ENCODE measurements at regions not wholly inside any gene's neighbourhood (a gene's known extent, or its start where the extent isn't known, plus 50 kb on each side); places are given as distances from the start of the nearest gene placed in this dataset.
A peak's percentile ranks its signal among the peaks of the same experiment; 100 is the strongest.

DNA sequence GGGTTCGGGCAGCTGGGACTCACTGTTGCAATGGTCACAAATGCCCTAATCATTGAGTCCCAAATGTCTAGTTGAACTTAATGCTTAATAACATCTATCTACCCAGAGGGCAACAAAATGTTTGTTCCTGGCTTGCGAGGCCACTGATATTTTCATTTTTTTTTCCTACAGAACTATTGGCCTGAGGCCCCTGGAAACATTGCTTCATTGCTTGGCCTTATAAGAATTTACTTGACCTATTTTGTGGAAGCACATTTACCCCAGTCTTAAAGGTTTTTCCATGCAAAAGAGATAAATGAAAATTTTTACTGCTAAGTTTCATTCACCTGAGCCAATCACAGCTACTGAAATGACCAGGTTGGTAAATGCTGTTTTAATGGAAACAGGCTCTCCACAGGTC is 133.1 kb upstream of the RIPOR2 start:
- Histone ChIP-seq H4K8ac (ENCODE audit: low read depth, low read length) (no peak overlapping the region), H2AK5ac (ENCODE audit: low read depth, low read length) (no peak overlapping the region), H3K23ac (ENCODE audit: low read depth, low read length, poor library complexity) (no peak overlapping the region), H4K91ac (ENCODE audit: low read depth, low read length, poor library complexity) (no peak overlapping the region), H3K18ac (ENCODE audit: low read length) (no peak overlapping the region), H3K27me3 (ENCODE audit: control insufficient read depth in 3 of 3, insufficient read depth in 3 of 3, low read depth in 1 of 3, low read length in 3 of 3) (no peaks in the 10 kb centered on the region), H3K9me3 (replicated peaks in 1 of 2; ENCODE audit: control insufficient read depth in 2 of 2, insufficient read depth in 1 of 2, low read depth in 1 of 2, low read length in 2 of 2) (no peaks in the 10 kb centered on the region), H3K4ac (ENCODE audit: low read length) (no peak overlapping the region), H2AFZ (ENCODE audit: low read length) (no peak overlapping the region), H3K27ac (replicated peaks; ENCODE audit: low read length) (no peak overlapping the region), H3K4me3 (ENCODE audit: low read length in 2 of 2) (no peak overlapping the region), H3K4me1 (ENCODE audit: control insufficient read depth in 2 of 2, insufficient read depth in 1 of 2, low read depth in 1 of 2, low read length in 2 of 2) (no peaks in the 10 kb centered on the region), H2BK12ac (ENCODE audit: low read length) (no peak overlapping the region), H3K14ac (ENCODE audit: low read length) (no peak overlapping the region), H2BK15ac (ENCODE audit: low read length) (no peak overlapping the region), H2BK5ac (ENCODE audit: low read length) (no peak overlapping the region), H3K36me3 (replicated peaks in 1 of 2; ENCODE audit: control insufficient read depth in 2 of 2, insufficient read depth in 2 of 2, low read length in 2 of 2) (no peaks in the 10 kb centered on the region), H3K4me2 (ENCODE audit: insufficient read depth, low read length, poor library complexity, severe bottlenecking) (no peak overlapping the region), H3K79me1 (ENCODE audit: low read depth, low read length) (no peaks in the 10 kb centered on the region), H2BK120ac (ENCODE audit: low read depth, low read length) (no peak overlapping the region), H3K9ac (ENCODE audit: low read depth, low read length, poor library complexity) (no peak overlapping the region)
- no CpG with 5 or more reads among the region's 2 CpGs for WGBS, 2 donors (ENCODE audit: extremely low coverage in 2 of 2, insufficient read length in 2 of 2, insufficient replicate concordance in 1 of 2)
- DNase-seq (ENCODE audit: low spot score): no peak

DNA sequence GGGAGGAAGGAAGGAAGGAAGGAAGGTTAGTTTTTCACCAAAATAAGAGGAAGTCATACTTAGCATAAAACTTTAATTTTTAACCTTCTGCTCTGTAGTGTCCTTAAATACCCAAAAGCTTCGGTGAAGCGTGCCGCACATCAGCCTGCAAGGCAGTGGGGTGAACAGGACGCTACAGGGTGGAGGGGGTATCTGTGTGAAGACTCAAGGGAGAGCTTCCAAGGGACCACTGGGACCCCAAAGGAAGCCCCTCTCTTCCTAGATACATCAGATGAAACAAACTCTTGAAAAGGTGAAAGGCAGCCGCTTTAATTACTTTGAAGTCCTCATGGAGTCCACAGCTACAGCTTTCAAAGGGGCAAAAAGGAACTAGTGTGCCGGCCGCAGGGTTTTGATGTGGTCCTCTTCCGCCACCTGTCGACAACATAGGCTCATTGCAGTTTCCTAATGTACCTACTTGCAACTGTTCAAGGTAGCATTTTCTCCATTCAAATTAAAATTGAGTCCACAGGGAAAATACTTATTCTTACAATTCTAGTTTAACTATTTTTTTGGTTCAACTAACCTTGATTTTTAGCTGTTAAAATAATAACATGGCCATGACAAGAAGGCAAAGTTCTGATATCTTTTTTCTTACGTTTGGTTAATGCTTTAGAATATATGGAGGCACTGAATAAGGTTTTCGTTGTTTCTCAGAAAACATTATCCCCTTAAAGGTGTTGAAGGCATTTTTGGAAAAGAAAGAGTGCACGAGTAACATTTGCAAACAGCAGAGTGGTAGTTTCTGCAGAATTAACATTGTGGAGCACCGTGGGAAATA is 135.0 kb upstream of the RIPOR2 start:
- peak; percentile 80 for DNase-seq (ENCODE audit: low spot score)

DNA sequence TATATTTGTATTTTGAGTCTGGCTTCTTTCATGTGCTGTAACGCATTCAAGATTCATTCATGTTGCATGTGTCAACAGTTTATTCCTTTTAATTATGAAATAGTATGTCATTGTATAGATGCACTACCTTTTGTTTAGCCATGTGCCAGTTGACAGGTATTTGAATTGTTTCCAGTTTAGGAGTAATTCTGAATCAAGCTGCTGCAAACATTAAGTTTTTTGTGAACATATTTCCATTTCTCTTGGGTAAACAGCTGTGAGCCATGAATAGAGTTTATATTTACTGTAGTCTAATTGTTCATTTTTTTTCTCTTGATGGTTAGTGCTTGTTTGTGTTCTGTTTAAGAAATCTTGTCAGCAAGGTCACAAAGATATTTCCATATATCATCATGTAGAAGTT is 142.4 kb upstream of the RIPOR2 start:
- H2BK12ac ChIP-seq (ENCODE audit: low read length): no peak overlapping the region
- no peak overlapping the region for H4K8ac ChIP-seq (ENCODE audit: low read depth, low read length)
- H3K9me3 ChIP-seq (replicated peaks in 1 of 2; ENCODE audit: control insufficient read depth in 2 of 2, insufficient read depth in 1 of 2, low read depth in 1 of 2, low read length in 2 of 2): no peaks in the 10 kb centered on the region
- H3K27me3 ChIP-seq (ENCODE audit: control insufficient read depth in 3 of 3, insufficient read depth in 3 of 3, low read depth in 1 of 3, low read length in 3 of 3): no peaks in the 10 kb centered on the region
- DNase-seq (ENCODE audit: low spot score): no peak
- H3K14ac ChIP-seq (ENCODE audit: low read length): no peak overlapping the region
- H3K4ac ChIP-seq (ENCODE audit: low read length): no peak overlapping the region
- no peak overlapping the region for H3K4me3 ChIP-seq (ENCODE audit: low read length in 2 of 2)
- H3K4me2 ChIP-seq (ENCODE audit: insufficient read depth, low read length, poor library complexity, severe bottlenecking): no peak overlapping the region
- no peak overlapping the region for H3K9ac ChIP-seq (ENCODE audit: low read depth, low read length, poor library complexity)
- no peaks in the 10 kb centered on the region for H3K36me3 ChIP-seq (replicated peaks in 1 of 2; ENCODE audit: control insufficient read depth in 2 of 2, insufficient read depth in 2 of 2, low read length in 2 of 2)
- no peaks in the 10 kb centered on the region for H3K4me1 ChIP-seq (ENCODE audit: control insufficient read depth in 2 of 2, insufficient read depth in 1 of 2, low read depth in 1 of 2, low read length in 2 of 2)
- H3K27ac ChIP-seq (replicated peaks; ENCODE audit: low read length): no peak overlapping the region
- H2BK15ac ChIP-seq (ENCODE audit: low read length): no peak overlapping the region
- H2AFZ ChIP-seq (ENCODE audit: low read length): no peak overlapping the region
- H3K23ac ChIP-seq (ENCODE audit: low read depth, low read length, poor library complexity): no peak overlapping the region
- H2BK5ac ChIP-seq (ENCODE audit: low read length): no peak overlapping the region
- H4K91ac ChIP-seq (ENCODE audit: low read depth, low read length, poor library complexity): no peak overlapping the region
- H2AK5ac ChIP-seq (ENCODE audit: low read depth, low read length): no peak overlapping the region
- WGBS, 2 donors (ENCODE audit: extremely low coverage in 2 of 2, insufficient read length in 2 of 2, insufficient replicate concordance in 1 of 2): no CpG with 5 or more reads among the region's 1 CpG
- no peak overlapping the region for H3K18ac ChIP-seq (ENCODE audit: low read length)
- no peak overlapping the region for H2BK120ac ChIP-seq (ENCODE audit: low read depth, low read length)
- H3K79me1 ChIP-seq (ENCODE audit: low read depth, low read length): no peaks in the 10 kb centered on the region

More for the DNA sequence above, 135.0 kb upstream of the RIPOR2 start:
- no peak overlapping the region for H3K27ac ChIP-seq (replicated peaks; ENCODE audit: low read length)
- no peak overlapping the region for H2BK120ac ChIP-seq (ENCODE audit: low read depth, low read length)
- H3K23ac ChIP-seq (ENCODE audit: low read depth, low read length, poor library complexity): no peak overlapping the region
- no peak overlapping the region for H3K9ac ChIP-seq (ENCODE audit: low read depth, low read length, poor library complexity)
- H3K79me1 ChIP-seq (ENCODE audit: low read depth, low read length): no peaks in the 10 kb centered on the region
- H2BK15ac ChIP-seq (ENCODE audit: low read length): no peak overlapping the region
- H3K4me3 ChIP-seq (ENCODE audit: low read length in 2 of 2): no peak overlapping the region
- H3K9me3 ChIP-seq (replicated peaks in 1 of 2; ENCODE audit: control insufficient read depth in 2 of 2, insufficient read depth in 1 of 2, low read depth in 1 of 2, low read length in 2 of 2): no peaks in the 10 kb centered on the region
- WGBS, 2 donors (ENCODE audit: extremely low coverage in 2 of 2, insufficient read length in 2 of 2, insufficient replicate concordance in 1 of 2): no CpG with 5 or more reads among the region's 13 CpGs
- no peak overlapping the region for H3K18ac ChIP-seq (ENCODE audit: low read length)
- H2BK5ac ChIP-seq (ENCODE audit: low read length): no peak overlapping the region
- H3K4me1 ChIP-seq (ENCODE audit: control insufficient read depth in 2 of 2, insufficient read depth in 1 of 2, low read depth in 1 of 2, low read length in 2 of 2): no peaks in the 10 kb centered on the region
- H2AK5ac ChIP-seq (ENCODE audit: low read depth, low read length): no peak overlapping the region
- no peak overlapping the region for H3K4me2 ChIP-seq (ENCODE audit: insufficient read depth, low read length, poor library complexity, severe bottlenecking)
- H3K36me3 ChIP-seq (replicated peaks in 1 of 2; ENCODE audit: control insufficient read depth in 2 of 2, insufficient read depth in 2 of 2, low read length in 2 of 2): no peaks in the 10 kb centered on the region
- no peak overlapping the region for H3K14ac ChIP-seq (ENCODE audit: low read length)
- no peak overlapping the region for H3K4ac ChIP-seq (ENCODE audit: low read length)
- no peak overlapping the region for H4K91ac ChIP-seq (ENCODE audit: low read depth, low read length, poor library complexity)
- no peaks in the 10 kb centered on the region for H3K27me3 ChIP-seq (ENCODE audit: control insufficient read depth in 3 of 3, insufficient read depth in 3 of 3, low read depth in 1 of 3, low read length in 3 of 3)
- H4K8ac ChIP-seq (ENCODE audit: low read depth, low read length): no peak overlapping the region
- no peak overlapping the region for H2BK12ac ChIP-seq (ENCODE audit: low read length)
- H2AFZ ChIP-seq (ENCODE audit: low read length): peak overlapping the region; percentile 85

DNA sequence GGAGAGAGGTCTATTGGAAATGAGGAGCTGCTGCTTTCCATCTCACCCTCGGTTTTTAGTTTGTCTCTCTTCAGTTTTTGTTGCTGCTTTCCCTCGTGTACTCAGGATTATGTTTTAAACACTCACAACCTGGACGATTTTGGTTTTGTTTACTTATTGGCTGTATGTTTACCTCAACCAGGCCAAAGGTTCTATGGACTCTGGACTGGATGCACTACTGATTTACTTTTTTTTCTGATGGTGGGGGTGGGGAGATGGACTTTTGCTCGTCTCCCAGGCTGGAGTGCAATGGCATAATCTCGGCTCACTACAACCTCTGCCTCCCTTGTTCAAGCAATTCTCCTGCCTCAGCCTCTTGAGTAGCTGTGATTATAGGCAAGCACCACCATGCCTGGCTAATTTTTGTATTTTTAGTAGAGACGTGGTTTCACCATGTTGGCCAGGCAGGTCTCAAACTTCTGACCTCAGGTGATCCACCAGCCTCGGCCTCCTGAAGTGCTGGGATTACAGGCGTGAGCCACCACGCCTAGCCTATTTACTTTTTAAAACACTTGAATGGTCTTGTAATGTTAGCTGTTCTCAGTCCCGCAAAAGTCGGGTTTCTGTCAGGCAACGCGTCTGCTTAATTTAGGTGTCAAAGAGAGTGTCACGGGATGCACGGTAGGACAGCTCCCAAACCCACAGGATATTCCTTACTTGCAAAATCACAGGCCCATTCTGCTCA is 148.2 kb upstream of the RIPOR2 start:
- Histone ChIP-seq H3K27ac (replicated peaks; ENCODE audit: low read length) (no peak overlapping the region), H3K36me3 (replicated peaks in 1 of 2; ENCODE audit: control insufficient read depth in 2 of 2, insufficient read depth in 2 of 2, low read length in 2 of 2) (no peaks in the 10 kb centered on the region), H4K8ac (ENCODE audit: low read depth, low read length) (no peak overlapping the region), H3K18ac (ENCODE audit: low read length) (no peak overlapping the region), H4K91ac (ENCODE audit: low read depth, low read length, poor library complexity) (no peak overlapping the region), H3K23ac (ENCODE audit: low read depth, low read length, poor library complexity) (no peak overlapping the region), H2BK12ac (ENCODE audit: low read length) (no peak overlapping the region), H3K4me3 (ENCODE audit: low read length in 2 of 2) (no peak overlapping the region), H3K4ac (ENCODE audit: low read length) (no peak overlapping the region), H3K4me2 (ENCODE audit: insufficient read depth, low read length, poor library complexity, severe bottlenecking) (no peak overlapping the region), H3K9me3 (replicated peaks in 1 of 2; ENCODE audit: control insufficient read depth in 2 of 2, insufficient read depth in 1 of 2, low read depth in 1 of 2, low read length in 2 of 2) (no peaks in the 10 kb centered on the region), H2AK5ac (ENCODE audit: low read depth, low read length) (no peak overlapping the region), H2BK15ac (ENCODE audit: low read length) (no peak overlapping the region), H2BK120ac (ENCODE audit: low read depth, low read length) (no peak overlapping the region), H3K79me1 (ENCODE audit: low read depth, low read length) (no peaks in the 10 kb centered on the region), H2AFZ (ENCODE audit: low read length) (no peak overlapping the region), H3K9ac (ENCODE audit: low read depth, low read length, poor library complexity) (no peak overlapping the region), H3K4me1 (ENCODE audit: control insufficient read depth in 2 of 2, insufficient read depth in 1 of 2, low read depth in 1 of 2, low read length in 2 of 2) (no peaks in the 10 kb centered on the region), H3K14ac (ENCODE audit: low read length) (no peak overlapping the region), H3K27me3 (ENCODE audit: control insufficient read depth in 3 of 3, insufficient read depth in 3 of 3, low read depth in 1 of 3, low read length in 3 of 3) (no peaks in the 10 kb centered on the region), H2BK5ac (ENCODE audit: low read length) (no peak overlapping the region)
- no peak for DNase-seq (ENCODE audit: low spot score)
- WGBS, 2 donors (ENCODE audit: extremely low coverage in 2 of 2, insufficient read length in 2 of 2, insufficient replicate concordance in 1 of 2): no CpG with 5 or more reads among the region's 15 CpGs
